ENCODE measurements at regions not wholly inside any gene's neighbourhood (a gene's known extent, or its start where the extent isn't known, plus 50 kb on each side); places are given as distances from the start of the nearest gene placed in this dataset.
A peak's percentile ranks its signal among the peaks of the same experiment; 100 is the strongest.

GRCh38 chr12:127176804-127177203 is 1090.2 kb upstream of the TMEM132C start:
- Histone ChIP-seq H3K4me1 (replicated peaks in 1 of 4; ENCODE audit: control insufficient read depth in 3 of 4, insufficient read depth in 4 of 4, low read length in 3 of 4) (no peaks in the 10 kb centered on the region), H2AFZ (ENCODE audit: low read length) (peak overlapping the region; percentile 51; the same call in 1 of the 2 replicates), H3K79me1 (ENCODE audit: low read depth, low read length) (no peaks in the 10 kb centered on the region), H3K27ac (ENCODE audit: low read depth, low read length) (no peak overlapping the region), H4K91ac (replicated peaks; ENCODE audit: insufficient read length, low read length) (no peak overlapping the region), H3K4me3 (ENCODE audit: extremely low read depth in 1 of 4, insufficient read depth in 2 of 4, low read depth in 3 of 4, low read length in 4 of 4) (no peak overlapping the region), H4K5ac (ENCODE audit: insufficient read length, low read depth, low read length) (no peak overlapping the region), H2BK15ac (ENCODE audit: low read length) (no peak overlapping the region), H3K23me2 (ENCODE audit: low read depth, low read length) (no peaks in the 10 kb centered on the region), H3K79me2 (ENCODE audit: control insufficient read depth in 1 of 2, insufficient read depth in 2 of 2, low read length in 2 of 2) (no peaks in the 10 kb centered on the region), H3K9ac (replicated peaks in 1 of 4; ENCODE audit: extremely low read depth in 1 of 4, low read depth in 3 of 4, low read length in 3 of 4) (no peak overlapping the region), H3K36me3 (ENCODE audit: control insufficient read depth in 2 of 4, insufficient read depth in 4 of 4, low read length in 3 of 4) (no peaks in the 10 kb centered on the region), H3K23ac (ENCODE audit: insufficient read length) (no peak overlapping the region), H2AK5ac (ENCODE audit: low read depth, low read length) (no peak overlapping the region), H4K8ac (ENCODE audit: extremely low read depth, insufficient read depth, low read length) (no peak overlapping the region), H2BK20ac (ENCODE audit: low read length) (no peak overlapping the region), H2BK12ac (ENCODE audit: low read depth, low read length) (no peak overlapping the region), H2BK5ac (ENCODE audit: low read depth, low read length) (no peak overlapping the region), H3K14ac (ENCODE audit: insufficient read length) (no peak overlapping the region), H3K18ac (ENCODE audit: extremely low read depth, low read length) (no peak overlapping the region), H3K4me2 (ENCODE audit: insufficient read depth in 1 of 2, low read depth in 2 of 2, low read length in 2 of 2) (no peak overlapping the region), H3K56ac (replicated peaks; ENCODE audit: insufficient read length, low read depth, low read length) (no peak overlapping the region), H3K27me3 (replicated peaks in 1 of 4; ENCODE audit: control insufficient read depth in 3 of 4, extremely low read depth in 1 of 4, insufficient read depth in 3 of 4, low read length in 3 of 4) (no peaks in the 10 kb centered on the region), H4K20me1 (replicated peaks in 1 of 2; ENCODE audit: control insufficient read depth in 1 of 2, insufficient read depth in 2 of 2, low read length in 2 of 2) (no peaks in the 10 kb centered on the region), H3K9me3 (ENCODE audit: insufficient read depth in 2 of 2, low read depth in 1 of 2, low read length in 1 of 2) (peaks cover 7 to 9% of the 10 kb centered on the region in 2 experiments; a peak in 2 of 4 replicates), H2BK120ac (replicated peaks; ENCODE audit: low read depth, low read length) (no peak overlapping the region), H3K4ac (replicated peaks; ENCODE audit: insufficient read length, low read depth, low read length) (no peak overlapping the region)
- FAIRE-seq (no peak), DNase-seq (ENCODE audit: low read depth in 1 of 2, low spot score in 2 of 2) (no peak)
- ChIA-PET POLR2A (ENCODE audit: partially characterized antibody) (interaction anchor here (0.7 kb wide), 1 partner anchor 113 kb away, joined by 3 read pairs; no protein-coding TSS in a partner anchor), CTCF (ENCODE audit: partially characterized antibody) (interaction anchor here (0.9 to 1.7 kb wide), 4 partner anchors 69 to 502 kb away, joined by 3 to 4 read pairs (median 3); no protein-coding TSS in a partner anchor)
- WGBS, 2 experiments (ENCODE audit: extremely low coverage in 1 of 2, insufficient coverage in 1 of 2, insufficient read length in 1 of 2, insufficient replicate concordance in 2 of 2, low coverage in 1 of 2, low lambda C conversion rate in 2 of 2, missing lambda C conversion rate in 1 of 2), result 88% methylated on average over 4 of the region's 4 CpGs; no CpG with 5 or more reads in 1 of the 2 experiments
- no peak for TF ChIP-seq TEAD4 (IDR thresholded peaks at IDR 0.05; ENCODE audit: low read depth, low read length)
- no peak for TF ChIP-seq CBX5 (IDR thresholded peaks at IDR 0.05; ENCODE audit: low read depth, low read length)
- TF ChIP-seq JUND (IDR thresholded peaks at IDR 0.05; ENCODE audit: low read length), result no peak
- no peak for TF ChIP-seq POLR2A (IDR thresholded peaks at IDR 0.05; ENCODE audit: control extremely low read depth in 1 of 2, low read depth in 2 of 2, low read length in 2 of 2)
